Uterus (tissue), 2 donors: ENCODE measurements at regions not wholly inside any gene's neighbourhood (a gene's known extent, or its start where the extent isn't known, plus 50 kb on each side); places are given as distances from the start of the nearest gene placed in this dataset.

Experiments used
- POLR2A ChIP-seq, 2 donors: fragments of 450-650 bp; IDR thresholded peaks; one replicate each; pipeline ENCODE4 v1.6.1; 2016; ENCODE audit warnings: antibody characterized with exemption in 2 of 2, mild to moderate bottlenecking in 1 of 2, moderate library complexity in 1 of 2
- TF ChIP-seq, protein P1 (sequence below), 4 experiments: fragments of 200-600 bp in 2 of 4; fragments of 450-650 bp in 2 of 4; sonication (generic) in 2 of 4; IDR thresholded peaks; one replicate each; pipeline ENCODE4 v1.5.1; 2016 to 2019; ENCODE audit warnings: antibody characterized with exemption in 4 of 4, mild to moderate bottlenecking in 2 of 4, moderate library complexity in 1 of 4

DNA sequence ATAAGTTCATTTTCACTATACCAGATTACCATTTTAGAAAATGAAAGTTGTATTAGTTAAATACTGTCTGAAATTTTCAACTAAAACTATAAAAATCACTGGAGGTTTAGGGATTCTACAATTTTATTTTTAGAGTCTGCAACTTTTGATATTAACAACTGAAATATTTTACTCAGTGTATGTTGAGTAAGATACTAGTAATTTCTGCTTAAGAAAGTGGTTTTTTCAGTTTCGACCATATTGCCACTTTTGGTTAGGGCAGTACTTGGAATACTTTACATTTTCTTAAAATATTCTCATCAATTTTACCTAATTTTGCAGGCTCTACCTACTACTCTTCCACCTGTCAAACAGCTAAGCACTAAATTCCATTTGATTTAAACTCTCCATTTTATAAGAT lies 59.6 kb downstream of the KCNRG start:
- TF ChIP-seq, protein P1, sequence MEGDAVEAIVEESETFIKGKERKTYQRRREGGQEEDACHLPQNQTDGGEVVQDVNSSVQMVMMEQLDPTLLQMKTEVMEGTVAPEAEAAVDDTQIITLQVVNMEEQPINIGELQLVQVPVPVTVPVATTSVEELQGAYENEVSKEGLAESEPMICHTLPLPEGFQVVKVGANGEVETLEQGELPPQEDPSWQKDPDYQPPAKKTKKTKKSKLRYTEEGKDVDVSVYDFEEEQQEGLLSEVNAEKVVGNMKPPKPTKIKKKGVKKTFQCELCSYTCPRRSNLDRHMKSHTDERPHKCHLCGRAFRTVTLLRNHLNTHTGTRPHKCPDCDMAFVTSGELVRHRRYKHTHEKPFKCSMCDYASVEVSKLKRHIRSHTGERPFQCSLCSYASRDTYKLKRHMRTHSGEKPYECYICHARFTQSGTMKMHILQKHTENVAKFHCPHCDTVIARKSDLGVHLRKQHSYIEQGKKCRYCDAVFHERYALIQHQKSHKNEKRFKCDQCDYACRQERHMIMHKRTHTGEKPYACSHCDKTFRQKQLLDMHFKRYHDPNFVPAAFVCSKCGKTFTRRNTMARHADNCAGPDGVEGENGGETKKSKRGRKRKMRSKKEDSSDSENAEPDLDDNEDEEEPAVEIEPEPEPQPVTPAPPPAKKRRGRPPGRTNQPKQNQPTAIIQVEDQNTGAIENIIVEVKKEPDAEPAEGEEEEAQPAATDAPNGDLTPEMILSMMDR (IDR thresholded peaks at IDR 0.05): no peak
- TF ChIP-seq POLR2A (IDR thresholded peaks at IDR 0.05): no peak
